ENCODE measurements at regions not wholly inside any gene's neighbourhood (a gene's known extent, or its start where the extent isn't known, plus 50 kb on each side); places are given as distances from the start of the nearest gene placed in this dataset.
A peak's percentile ranks its signal among the peaks of the same experiment; 100 is the strongest.

- peak in 1 of 2 donors; percentile 7 for DNase-seq (ENCODE audit: low read depth in 2 of 2)
These were observed 54.5 kb upstream of the HTR4 start for GRCh38 chr5:148708854-148709253.

DNA sequence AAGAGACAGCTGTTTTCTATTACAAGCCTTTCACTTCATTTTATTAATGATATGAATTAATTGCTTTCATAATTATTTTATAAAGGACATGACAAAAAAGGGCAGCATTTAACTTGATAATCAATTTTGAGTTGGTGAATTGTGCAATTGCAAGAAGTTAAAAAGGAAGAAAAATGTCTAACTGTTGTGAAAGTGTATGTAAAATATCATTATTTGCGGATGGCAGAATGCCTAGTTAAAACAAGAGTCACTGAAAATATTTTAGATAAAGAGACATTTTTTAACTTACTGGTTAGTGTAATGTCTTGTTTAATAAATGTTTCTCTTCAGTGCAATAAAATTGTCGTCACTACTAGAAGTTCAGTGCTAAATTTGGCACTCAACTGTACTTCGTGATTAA is 57.6 kb upstream of the HTR4 start:
- DNase-seq (ENCODE audit: low read depth in 2 of 2) = no peak

- DNase-seq (ENCODE audit: low read depth in 2 of 2) = no peak
These were observed 59.6 kb upstream of the HTR4 start for GRCh38 chr5:148713735-148714508.

DNA sequence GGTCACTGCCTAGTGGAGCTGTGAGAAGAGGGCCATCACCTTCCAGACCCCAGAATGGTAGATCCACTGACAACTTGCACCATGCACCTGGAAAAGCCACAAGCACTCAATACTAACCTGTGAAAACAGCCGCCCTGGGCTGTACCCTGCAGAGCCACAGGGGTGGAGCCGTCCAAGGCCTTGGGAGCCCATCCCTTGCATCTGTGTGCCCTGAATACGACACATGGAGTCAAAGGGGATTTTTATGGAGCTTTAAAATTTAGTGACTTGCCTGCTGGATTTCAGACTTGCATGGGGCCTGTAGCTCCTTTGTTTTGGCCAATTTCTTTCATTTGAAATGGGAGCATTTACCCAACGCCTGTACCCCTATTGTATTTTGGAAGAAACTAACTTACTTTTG is 62.4 kb upstream of the HTR4 start:
- no peak for DNase-seq (ENCODE audit: low read depth in 2 of 2)

DNA sequence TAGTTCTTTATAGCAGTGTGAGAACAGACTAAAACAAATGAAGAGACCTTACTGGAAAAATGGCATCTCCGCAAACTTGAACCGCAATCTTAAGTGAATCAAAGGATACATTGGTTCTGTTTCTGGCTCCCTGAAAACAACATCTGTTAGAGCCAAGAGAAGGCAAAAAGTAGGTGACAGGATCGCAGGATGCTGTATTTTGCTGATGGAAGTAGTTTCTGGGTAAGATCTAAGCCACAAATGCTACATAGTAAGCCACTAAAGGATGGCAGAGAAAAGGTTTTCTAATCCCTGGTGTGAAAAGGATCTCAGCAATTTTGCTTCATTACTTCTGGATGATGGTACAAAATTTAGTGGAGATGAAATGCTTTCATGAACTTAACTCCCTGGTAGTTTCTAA is 63.3 kb upstream of the HTR4 start:
- DNase-seq (ENCODE audit: low read depth in 2 of 2) = no peak

DNA sequence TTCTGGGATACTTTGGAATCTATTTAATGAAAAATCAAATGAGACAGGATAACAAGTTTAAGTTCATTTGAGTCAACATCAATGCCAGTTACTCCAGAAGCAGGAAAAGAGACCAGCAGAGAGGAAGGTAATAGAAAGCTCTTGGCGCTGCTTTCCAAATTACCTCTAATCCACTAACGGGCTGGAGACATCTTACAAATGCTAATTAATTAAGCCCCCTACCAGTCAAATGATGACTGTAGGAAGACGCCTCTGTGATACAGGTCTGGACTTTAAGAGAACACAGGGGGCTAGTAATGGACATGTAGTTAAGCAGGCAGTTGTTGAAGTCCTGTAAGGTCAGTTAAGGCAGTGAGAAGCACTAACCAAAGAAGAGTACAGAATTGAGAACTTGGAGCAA is 65.3 kb upstream of the HTR4 start:
- no peak for DNase-seq (ENCODE audit: low read depth in 2 of 2)

GRCh38 chr5:148720257-148720656 is 65.9 kb upstream of the HTR4 start:
- no peak for DNase-seq (ENCODE audit: low read depth in 2 of 2)

DNA sequence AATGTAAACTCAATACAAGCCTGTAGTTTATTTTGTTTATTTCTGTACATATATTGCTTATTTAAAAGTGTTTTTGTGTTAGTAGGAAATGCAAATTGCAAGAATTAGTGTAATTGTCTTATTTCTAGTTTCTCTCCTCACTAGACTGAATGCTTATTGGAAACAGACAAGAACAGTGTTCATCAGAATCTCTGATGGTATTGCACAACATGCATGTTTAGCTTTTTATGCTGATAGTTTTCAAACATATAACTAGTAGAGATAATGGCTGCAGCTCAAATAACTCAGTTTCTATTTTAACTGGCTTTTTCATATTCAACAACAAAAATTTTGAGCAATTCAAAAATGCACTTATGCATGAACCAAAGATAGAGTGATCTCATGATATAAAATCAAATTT is 68.8 kb upstream of the HTR4 start:
- no peak for DNase-seq (ENCODE audit: low read depth in 2 of 2)

DNA sequence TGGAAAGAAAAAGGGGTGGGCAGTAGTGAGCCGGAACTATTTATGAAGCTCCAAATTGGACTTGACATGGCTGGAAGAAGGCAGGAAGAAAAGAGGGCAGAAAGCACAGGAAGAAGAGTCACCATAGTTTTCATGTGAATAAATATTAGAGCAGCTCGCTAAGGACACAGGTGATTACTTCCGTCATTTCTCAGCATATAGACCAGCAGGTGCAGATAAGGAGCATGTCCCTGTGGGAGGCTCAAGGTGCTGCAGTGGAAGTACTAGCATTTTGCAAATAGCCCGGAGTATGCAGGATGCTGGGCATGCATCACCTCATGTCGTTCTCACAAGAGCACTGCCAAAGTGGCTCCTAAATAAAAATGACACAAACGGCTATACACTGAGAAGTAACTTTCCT is 71.3 kb upstream of the HTR4 start:
- DNase-seq (ENCODE audit: low read depth in 2 of 2) = no peak

DNA sequence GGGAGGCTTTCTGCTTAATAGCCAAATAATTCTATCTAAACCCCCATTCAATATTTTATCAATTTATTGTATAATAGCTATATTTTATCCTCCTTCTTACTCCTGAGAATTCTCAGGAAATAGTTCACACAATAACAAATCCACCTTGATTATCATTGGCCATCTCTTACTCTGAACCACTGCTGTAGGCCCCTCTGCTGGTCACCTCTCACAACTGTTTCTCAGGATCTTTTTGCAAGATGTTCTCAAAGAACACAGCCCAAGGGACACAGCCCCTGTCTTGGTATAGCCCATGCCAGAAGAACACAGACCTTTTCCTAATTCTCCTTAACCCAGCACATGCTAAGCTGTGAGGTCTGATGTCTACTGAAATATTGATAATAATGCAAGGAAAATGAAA is 74.9 kb upstream of the HTR4 start:
- no peak for DNase-seq (ENCODE audit: low read depth in 2 of 2)

DNA sequence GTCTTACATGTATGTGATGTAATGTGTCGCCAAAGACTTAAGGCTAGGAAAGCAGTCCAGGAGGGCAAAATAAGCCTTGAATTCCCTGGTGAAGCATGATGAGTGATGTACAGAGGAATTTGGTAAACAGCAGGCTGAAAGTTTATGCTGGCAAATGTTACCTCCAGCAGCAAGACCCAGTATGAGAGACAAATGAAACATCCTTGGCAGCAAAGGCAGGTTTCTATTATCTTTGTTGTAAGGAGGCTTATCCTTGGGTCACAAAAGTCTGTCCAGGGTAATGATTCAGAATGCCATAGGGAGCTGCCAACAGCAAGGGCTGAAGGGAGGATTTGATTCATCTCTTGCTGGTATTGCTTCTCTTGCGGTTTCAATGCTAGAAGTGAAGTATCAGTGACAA is 75.9 kb upstream of the HTR4 start:
- no peak for DNase-seq (ENCODE audit: low read depth in 2 of 2)

DNA sequence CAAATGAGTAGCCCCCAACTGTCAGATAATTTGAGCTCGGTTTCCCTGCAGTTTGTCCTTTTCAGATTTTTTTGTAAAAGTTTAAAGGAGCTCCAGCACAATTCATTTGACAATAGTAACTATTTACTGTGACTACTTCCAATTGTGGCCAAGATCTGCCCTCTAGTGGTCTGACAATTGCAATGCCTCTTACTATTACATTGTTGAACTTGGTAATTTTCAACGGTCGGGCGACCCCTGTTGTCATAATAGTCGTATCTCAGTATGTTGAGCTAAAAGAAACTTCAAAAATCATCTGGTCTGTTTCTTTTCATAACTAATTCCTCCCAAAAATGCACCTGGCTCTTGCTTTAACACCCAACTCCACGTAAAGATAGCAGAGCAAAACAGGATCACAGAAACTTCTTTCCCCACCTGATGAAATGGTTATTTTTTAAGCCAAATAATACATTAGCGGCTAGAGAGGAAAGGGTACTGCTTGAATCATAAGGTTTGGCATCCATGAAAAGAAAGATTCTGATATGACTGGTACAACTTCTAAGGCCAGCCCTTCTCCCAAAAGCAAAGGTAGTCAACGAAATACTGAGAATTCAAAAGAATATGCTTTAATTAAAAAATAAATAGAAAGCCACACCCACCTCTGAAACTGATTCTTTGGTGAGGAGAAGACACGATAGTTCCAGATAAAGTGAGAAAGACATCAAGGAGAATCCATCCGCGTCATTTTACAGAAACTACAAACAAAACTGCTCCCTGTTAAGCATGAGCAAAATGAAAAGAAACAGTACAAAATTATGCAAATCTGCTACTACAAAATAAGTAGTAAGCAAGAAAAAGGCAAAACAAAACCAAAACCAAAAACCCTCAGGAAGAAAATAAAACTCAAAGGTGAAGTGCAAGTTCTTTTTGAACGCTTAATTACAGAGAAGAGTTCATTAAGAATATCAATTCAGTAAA is 76.9 kb upstream of the HTR4 start:
- DNase-seq (ENCODE audit: low read depth in 2 of 2) = peak; percentile 35 to 64

GRCh38 chr5:148732692-148733091 is 78.4 kb upstream of the HTR4 start:
- no peak for DNase-seq (ENCODE audit: low read depth in 2 of 2)

GRCh38 chr5:148733601-148734438 is 79.5 kb upstream of the HTR4 start:
- DNase-seq (ENCODE audit: low read depth in 2 of 2) = peak; percentile 51 to 64

- DNase-seq (ENCODE audit: low read depth in 2 of 2) = no peak
These were observed 80.2 kb upstream of the HTR4 start for GRCh38 chr5:148734518-148734917.

- no peak for DNase-seq (ENCODE audit: low read depth in 2 of 2)
These were observed 81.0 kb upstream of the HTR4 start for GRCh38 chr5:148735301-148735835.

DNA sequence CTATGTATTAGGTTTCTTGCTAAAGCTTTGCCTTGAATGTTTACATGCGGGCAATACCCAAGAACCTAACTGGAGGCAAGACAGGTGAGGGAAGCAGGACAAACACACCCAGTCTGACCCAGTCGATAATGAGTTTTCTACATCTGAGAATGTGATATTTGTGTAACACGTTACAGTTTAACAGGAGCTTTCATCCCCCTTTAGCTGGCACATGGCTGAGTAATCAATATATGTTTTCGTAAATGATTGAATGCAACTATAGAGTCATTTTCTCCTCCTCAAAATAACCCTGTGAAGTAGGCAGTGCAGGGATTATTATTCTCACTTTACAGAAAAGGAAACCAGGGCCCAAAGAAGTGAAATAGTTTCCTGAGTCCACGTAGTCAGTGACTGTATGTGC is 84.7 kb upstream of the HTR4 start:
- no peak for DNase-seq (ENCODE audit: low read depth in 2 of 2)

- no peak for DNase-seq (ENCODE audit: low read depth in 2 of 2)
These were observed 85.2 kb upstream of the HTR4 start for GRCh38 chr5:148739524-148739923.

DNA sequence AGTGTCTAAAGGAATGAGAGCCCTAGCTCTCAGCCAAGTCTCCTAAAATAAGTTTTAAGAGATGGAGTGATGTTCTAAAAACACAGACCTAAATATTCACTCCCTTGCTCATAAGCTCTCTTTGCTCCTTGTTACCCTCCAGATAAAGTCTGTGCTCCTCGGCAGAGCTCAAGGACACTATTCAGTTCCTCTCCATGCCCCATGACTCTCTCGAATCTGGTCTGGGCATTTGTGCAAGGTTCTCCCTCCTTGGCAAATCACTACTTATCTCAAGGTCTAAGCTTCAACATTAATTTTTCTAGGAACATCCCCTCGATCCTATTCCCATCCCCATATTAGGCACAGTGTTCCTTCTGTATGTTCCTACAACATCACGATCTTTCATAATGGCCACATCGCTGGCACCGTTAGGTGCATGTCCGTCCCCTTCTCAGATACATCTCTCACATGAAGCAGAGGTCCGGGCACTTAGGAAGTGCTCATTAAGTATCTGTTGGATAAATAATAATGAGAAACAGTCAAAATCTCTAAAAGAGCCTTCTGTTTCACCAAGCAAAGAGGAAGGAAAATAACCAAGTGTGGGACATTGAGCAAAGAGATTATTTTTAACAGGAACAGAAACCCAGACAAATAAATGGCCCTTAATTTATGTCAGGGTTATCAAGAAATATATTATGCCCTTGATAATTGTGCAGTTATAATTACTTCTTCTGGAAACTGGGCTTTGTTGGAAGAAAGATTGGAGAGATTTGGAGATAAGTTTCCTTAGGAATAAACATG is 85.9 kb upstream of the HTR4 start:
- DNase-seq (ENCODE audit: low read depth in 2 of 2) = no peak

- no peak for DNase-seq (ENCODE audit: low read depth in 2 of 2)
These were observed 85.3 kb upstream of the ADRB2 start for GRCh38 chr5:148740966-148741742.
